ENCODE measurements at regions not wholly inside any gene's neighbourhood (a gene's known extent, or its start where the extent isn't known, plus 50 kb on each side); places are given as distances from the start of the nearest gene placed in this dataset.

GRCh38 chr3:76028774-76029173 is 243.4 kb upstream of the ZNF717 start:
- TF ChIP-seq CTCF (IDR thresholded peaks at IDR 0.05) (no peak), EP300 (IDR thresholded peaks at IDR 0.05) (no peak), POLR2A (IDR thresholded peaks at IDR 0.05) (no peak), POLR2AphosphoS5 (IDR thresholded peaks at IDR 0.05) (no peak)
